ENCODE measurements at regions not wholly inside any gene's neighbourhood (a gene's known extent, or its start where the extent isn't known, plus 50 kb on each side); places are given as distances from the start of the nearest gene placed in this dataset.

GRCh38 chr14:21866479-21866878 lies 192.9 kb upstream of the OR4E1 start:
- no TSS peak for BruUV-seq (replicated peaks)
- no peak overlapping the region for H3K4me2 ChIP-seq

GRCh38 chr14:21863289-21863688 lies 189.7 kb upstream of the OR4E1 start:
- Histone ChIP-seq H3K9me3 (ENCODE audit: insufficient read depth, low read depth) (no peaks in the 10 kb centered on the region), H3K4me1 (replicated peaks; ENCODE audit: insufficient read depth) (0 out of 2 replicates have a peak, but pooled peaks cover 6% of the 10 kb centered on the region), H3F3A (ENCODE audit: insufficient read depth, low read depth) (no peaks in the 10 kb centered on the region), H4K20me1 (ENCODE audit: insufficient read depth) (no peaks in the 10 kb centered on the region), H3K4me3 (no peak overlapping the region), H3K27ac (no peak overlapping the region), H3K9me2 (ENCODE audit: insufficient read depth) (no peaks in the 10 kb centered on the region), H3K36me3 (ENCODE audit: low read depth) (no peaks in the 10 kb centered on the region), H3K4me2 (no peak overlapping the region), H3K79me2 (ENCODE audit: low read depth) (no peaks in the 10 kb centered on the region), H2AFZ (no peak overlapping the region), H3K27me3 (ENCODE audit: insufficient read depth, low read depth) (no peaks in the 10 kb centered on the region)
- ChIA-PET CTCF (interaction anchor here (1.0 kb wide), 1 partner anchor 12 kb away, joined by 3 read pairs; no protein-coding TSS in a partner anchor), POLR2A (ENCODE audit: unreplicated experiment) (no interaction called here)
- DNase-seq: no peak
- TF ChIP-seq EZH2 (IDR thresholded peaks at IDR 0.05; ENCODE audit: low read depth) (no peak), CTCF (conservative IDR thresholded peaks at IDR 0.05) (no peak)
- no TSS peak for BruUV-seq (replicated peaks)
- intact Hi-C loops (cut with micrococcal nuclease; ENCODE audit: unreplicated experiment): loop anchor here (10.0 kb wide), 1 partner anchor 98 kb away; no protein-coding TSS in a partner anchor

More at GRCh38 chr14:21866479-21866878, 192.9 kb upstream of the OR4E1 start:
- DNase-seq: no peak
- Histone ChIP-seq H3K79me2 (ENCODE audit: low read depth) (no peaks in the 10 kb centered on the region), H3K36me3 (ENCODE audit: low read depth) (no peaks in the 10 kb centered on the region), H3K9me2 (ENCODE audit: insufficient read depth) (no peaks in the 10 kb centered on the region), H3K9me3 (ENCODE audit: insufficient read depth, low read depth) (no peaks in the 10 kb centered on the region), H3K27me3 (ENCODE audit: insufficient read depth, low read depth) (no peaks in the 10 kb centered on the region), H3K4me3 (no peak overlapping the region), H3F3A (ENCODE audit: insufficient read depth, low read depth) (no peaks in the 10 kb centered on the region), H3K4me1 (replicated peaks; ENCODE audit: insufficient read depth) (0 out of 2 replicates have a peak, but pooled peaks cover 6% of the 10 kb centered on the region), H2AFZ (no peak overlapping the region), H4K20me1 (ENCODE audit: insufficient read depth) (no peaks in the 10 kb centered on the region), H3K27ac (no peak overlapping the region)
- ChIA-PET CTCF (no interaction called here), POLR2A (ENCODE audit: unreplicated experiment) (no interaction called here)
- no peak for TF ChIP-seq EZH2 (IDR thresholded peaks at IDR 0.05; ENCODE audit: low read depth)
- no peak for TF ChIP-seq CTCF (conservative IDR thresholded peaks at IDR 0.05)
- intact Hi-C loops (cut with micrococcal nuclease; ENCODE audit: unreplicated experiment): loop anchor here (10.0 kb wide), 1 partner anchor 102 kb away; no protein-coding TSS in a partner anchor

GRCh38 chr14:21861153-21861552 lies 187.5 kb upstream of the OR4E1 start:
- Histone ChIP-seq H3K4me2 (no peak overlapping the region), H3K4me3 (no peak overlapping the region), H3F3A (ENCODE audit: insufficient read depth, low read depth) (no peaks in the 10 kb centered on the region), H2AFZ (no peak overlapping the region), H3K79me2 (ENCODE audit: low read depth) (no peaks in the 10 kb centered on the region), H3K4me1 (replicated peaks; ENCODE audit: insufficient read depth) (no peaks in the 10 kb centered on the region), H3K27me3 (ENCODE audit: insufficient read depth, low read depth) (no peaks in the 10 kb centered on the region), H3K27ac (no peak overlapping the region), H3K9me3 (ENCODE audit: insufficient read depth, low read depth) (no peaks in the 10 kb centered on the region), H3K9me2 (ENCODE audit: insufficient read depth) (no peaks in the 10 kb centered on the region), H3K36me3 (ENCODE audit: low read depth) (no peaks in the 10 kb centered on the region), H4K20me1 (ENCODE audit: insufficient read depth) (no peaks in the 10 kb centered on the region)
- CTCF ChIA-PET: no interaction called here
- POLR2A ChIA-PET (ENCODE audit: unreplicated experiment): no interaction called here
- DNase-seq: no peak
- no TSS peak for BruUV-seq (replicated peaks)
- intact Hi-C loops (cut with micrococcal nuclease; ENCODE audit: unreplicated experiment): loop anchor here (10.0 kb wide), 1 partner anchor 96 kb away; no protein-coding TSS in a partner anchor
- TF ChIP-seq EZH2 (IDR thresholded peaks at IDR 0.05; ENCODE audit: low read depth): no peak
- TF ChIP-seq CTCF (conservative IDR thresholded peaks at IDR 0.05): no peak

Measured in PC-9 (cell line).